Muscle of back (tissue), 3 donors: ENCODE measurements at regions not wholly inside any gene's neighbourhood (a gene's known extent, or its start where the extent isn't known, plus 50 kb on each side); places are given as distances from the start of the nearest gene placed in this dataset.

Experiments
- DNase-seq, 3 donors: peaks; one replicate each; pipeline versions ENCODE4 v3.0.0 to v3.0.0-alpha.2; 2013

DNA sequence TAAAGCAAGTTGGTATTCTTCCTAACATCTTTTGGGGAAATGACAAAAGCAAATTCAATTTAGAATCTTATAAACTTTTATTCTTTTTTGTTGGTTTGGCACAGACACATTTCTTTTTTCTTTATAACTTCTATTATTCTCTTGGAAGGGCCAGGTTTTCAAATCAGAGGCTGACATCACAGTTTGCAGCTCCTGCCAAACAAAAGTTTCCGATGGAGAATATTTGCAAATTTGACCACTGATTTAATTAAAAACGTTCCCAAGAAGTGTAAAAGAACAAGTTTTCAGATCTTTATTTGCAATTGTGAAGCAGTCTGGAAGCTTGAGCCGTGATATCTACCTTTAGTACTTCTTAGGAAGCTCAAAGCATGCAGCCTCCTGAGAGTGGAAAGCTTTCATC lies 53.8 kb upstream of the CD83 start:
- DNase-seq = peak in 1 of 3 donors; percentile 52

- DNase-seq = no peak
These were observed 52.2 kb upstream of the CD83 start for GRCh38 chr6:14065350-14065749.

GRCh38 chr6:14066782-14067406 lies 50.7 kb upstream of the CD83 start:
- DNase-seq = peak; percentile 77 to 85 (median 78)

DNA sequence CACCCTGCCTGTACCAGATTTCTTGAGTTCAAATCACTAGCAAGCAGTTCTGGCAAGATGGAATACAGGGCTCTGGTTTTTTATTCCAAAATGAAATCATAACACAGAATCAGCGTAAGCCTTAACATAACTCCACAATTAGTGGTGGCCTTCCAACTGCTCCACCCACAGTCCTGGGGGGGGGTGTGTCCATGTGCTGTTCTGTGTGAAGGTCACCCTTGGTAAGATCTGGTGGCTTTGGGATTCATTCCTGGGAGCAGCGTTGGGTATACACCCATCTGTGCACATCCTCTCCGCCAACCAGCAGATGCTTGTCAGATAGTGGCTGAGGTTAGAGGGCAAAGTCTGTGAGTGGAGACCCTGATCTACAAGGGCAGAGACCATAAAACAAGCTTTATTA lies 49.9 kb upstream of the CD83 start:
- DNase-seq = no peak
